Stomach (tissue), 8 donors: ENCODE measurements at regions not wholly inside any gene's neighbourhood (a gene's known extent, or its start where the extent isn't known, plus 50 kb on each side); places are given as distances from the start of the nearest gene placed in this dataset.

Experiments used
- DNase-seq, 2 donors: peaks; one replicate each; pipeline versions ENCODE4 v3.0.0 to v3.0.0-alpha.2; 2013 to 2019
- H3K27ac ChIP-seq, 5 donors: fragments of 200-600 bp in 4 of 5; sonication (generic) in 4 of 5; one replicate each; pipeline ENCODE4 v1.5.1; 2013 to 2019; ENCODE audit warnings: mild to moderate bottlenecking in 1 of 5, moderate library complexity in 1 of 5
- H3K27me3 ChIP-seq, 3 donors: fragments of 200-600 bp; sonication (generic); one replicate each; pipeline ENCODE4 v1.5.1; 2017 to 2019; ENCODE audit warnings: mixed run types in 1 of 3
- H3K36me3 ChIP-seq, 4 donors: fragments of 200-600 bp; sonication (generic); 1 replicate in 3 of 4; 2 replicates in 1 of 4; pipeline ENCODE4 v1.5.1; 2016 to 2019
- H3K4me1 ChIP-seq, 4 donors: fragments of 200-600 bp; sonication (generic); one replicate each; pipeline ENCODE4 v1.5.1; 2016 to 2019
- H3K4me3 ChIP-seq, 4 donors: fragments of 200-600 bp; sonication (generic) in 3 of 4; one replicate each; pipeline ENCODE4 v1.5.1; 2016 to 2019; ENCODE audit warnings: mild to moderate bottlenecking in 1 of 4
- H3K9me3 ChIP-seq, 4 donors: fragments of 200-600 bp; sonication (generic); one replicate each; pipeline ENCODE4 v1.5.1; 2016 to 2019
- EP300 ChIP-seq: sonication (generic); formaldehyde crosslinking; IDR thresholded peaks from one replicate; pipeline ENCODE4 v1.6.1; 2017; ENCODE audit warnings: antibody characterized with exemption
- POLR2A ChIP-seq, 4 donors: fragments of 450-650 bp; IDR thresholded peaks; one replicate each; pipeline ENCODE4 v1.6.1; 2016; ENCODE audit warnings: antibody characterized with exemption in 4 of 4, control low read depth in 2 of 4, mild to moderate bottlenecking in 1 of 4, moderate library complexity in 1 of 4
- POLR2AphosphoS5 ChIP-seq, 3 donors: sonication (generic); formaldehyde crosslinking; IDR thresholded peaks; one replicate each; pipeline ENCODE4 v1.6.1; 2016; ENCODE audit warnings: antibody characterized with exemption in 3 of 3
- WGBS, 5 donors: extraction: QIAGEN DNeasy Blood & Tissue Kit in 3 of 5; methylation state at CpG; one replicate each; pipeline versions ENCODE4 v1.1.5 to v1.1.7; 2013 to 2018; 5-methylcytosine and 5-hydroxymethylcytosine counted together
- intact Hi-C: fragments of 100-400 bp; cut with DNase I; formaldehyde crosslinking; loops from one replicate; pipeline ENCODE4 v1.15.1; 2023; ENCODE audit warnings: low total_unique reads
- TF ChIP-seq, protein P1 (sequence below), 7 experiments: fragments of 450-650 bp in 4 of 7; fragments of 200-600 bp in 3 of 7; sonication (generic) in 3 of 7; IDR thresholded peaks; one replicate each; pipeline ENCODE4 v1.5.1; 2016 to 2019; ENCODE audit warnings: antibody characterized with exemption in 7 of 7, control low read depth in 2 of 7, mild to moderate bottlenecking in 1 of 7
- donor health status: healthy with polysubstance abuse.
- donor health status: Bipolar disorder and iron deficiency.
- donor health status: healthy.

DNA sequence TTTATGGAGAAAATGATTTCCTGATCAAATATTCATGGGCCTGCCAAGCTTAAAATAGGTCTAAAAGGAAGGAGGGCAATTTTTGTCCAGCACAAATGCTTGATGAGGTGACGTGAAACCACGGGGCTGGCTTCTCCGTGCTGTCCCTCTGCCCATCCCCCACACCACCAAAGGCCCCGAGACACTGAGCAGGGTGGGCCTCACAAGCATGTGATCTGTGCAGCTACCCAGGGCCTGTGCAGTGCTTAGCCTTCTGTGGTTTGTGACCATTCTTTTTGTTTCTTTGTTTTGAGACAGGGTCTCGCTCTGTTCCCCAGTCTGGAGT lies 94.8 kb upstream of the RTL6 start:
- peaks cover 0 to 8% (median 2%) of the 10 kb centered on the region in 4 donors for H3K4me1 ChIP-seq
- H3K9me3 ChIP-seq: peaks cover 0 to 7% (median 6%) of the 10 kb centered on the region in 4 donors
- peaks cover 0 to 81% (median 33%) of the 10 kb centered on the region in 3 donors for H3K27me3 ChIP-seq
- TF ChIP-seq POLR2AphosphoS5 (IDR thresholded peaks at IDR 0.05) (no peak), POLR2A (IDR thresholded peaks at IDR 0.05) (no peak), EP300 (no peak)
- TF ChIP-seq, protein P1, sequence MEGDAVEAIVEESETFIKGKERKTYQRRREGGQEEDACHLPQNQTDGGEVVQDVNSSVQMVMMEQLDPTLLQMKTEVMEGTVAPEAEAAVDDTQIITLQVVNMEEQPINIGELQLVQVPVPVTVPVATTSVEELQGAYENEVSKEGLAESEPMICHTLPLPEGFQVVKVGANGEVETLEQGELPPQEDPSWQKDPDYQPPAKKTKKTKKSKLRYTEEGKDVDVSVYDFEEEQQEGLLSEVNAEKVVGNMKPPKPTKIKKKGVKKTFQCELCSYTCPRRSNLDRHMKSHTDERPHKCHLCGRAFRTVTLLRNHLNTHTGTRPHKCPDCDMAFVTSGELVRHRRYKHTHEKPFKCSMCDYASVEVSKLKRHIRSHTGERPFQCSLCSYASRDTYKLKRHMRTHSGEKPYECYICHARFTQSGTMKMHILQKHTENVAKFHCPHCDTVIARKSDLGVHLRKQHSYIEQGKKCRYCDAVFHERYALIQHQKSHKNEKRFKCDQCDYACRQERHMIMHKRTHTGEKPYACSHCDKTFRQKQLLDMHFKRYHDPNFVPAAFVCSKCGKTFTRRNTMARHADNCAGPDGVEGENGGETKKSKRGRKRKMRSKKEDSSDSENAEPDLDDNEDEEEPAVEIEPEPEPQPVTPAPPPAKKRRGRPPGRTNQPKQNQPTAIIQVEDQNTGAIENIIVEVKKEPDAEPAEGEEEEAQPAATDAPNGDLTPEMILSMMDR (IDR thresholded peaks at IDR 0.05): no peak
- no peaks in the 10 kb centered on the region for H3K36me3 ChIP-seq
- peak in 1 of 2 donors; percentile 37 for DNase-seq
- H3K27ac ChIP-seq: no peak overlapping the region
- intact Hi-C loops: no loop called here
- WGBS, 5 donors: 47 to 54% (median 50%) methylated on average over 5 of the region's 5 CpGs
- H3K4me3 ChIP-seq: no peak overlapping the region

DNA sequence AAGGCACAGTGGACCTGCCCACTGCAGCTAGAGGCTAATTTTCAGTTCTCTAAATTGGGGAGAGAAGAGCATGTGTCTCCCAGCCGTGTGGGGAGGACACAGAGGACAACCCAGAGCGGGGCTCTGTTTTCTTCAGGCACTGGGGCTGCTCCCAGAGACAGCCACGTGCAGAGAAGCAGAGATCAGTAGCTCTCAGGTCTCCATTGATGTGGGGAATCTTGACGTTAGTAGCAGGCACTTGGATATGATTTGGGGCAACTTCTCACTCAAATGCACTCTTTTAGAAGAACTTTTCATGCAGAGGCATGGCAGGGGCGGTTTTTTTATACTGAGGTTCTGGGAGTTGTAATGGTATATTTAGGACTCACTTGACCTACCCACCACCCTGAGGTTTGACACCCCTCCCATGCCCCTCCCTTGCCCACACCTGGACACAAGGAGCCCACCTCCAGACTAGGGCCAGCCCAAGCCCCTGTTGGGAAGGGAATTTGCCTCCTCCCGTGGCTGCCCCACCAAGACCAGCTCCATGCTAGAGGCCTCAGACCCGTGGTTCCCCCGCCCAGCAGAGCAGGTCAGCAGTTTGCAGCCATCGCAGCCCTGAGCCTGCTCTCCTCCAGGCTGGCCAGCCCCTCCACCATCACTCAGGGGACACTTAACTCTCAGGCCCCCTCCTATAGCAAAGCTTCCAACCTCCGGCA lies 94.2 kb upstream of the RTL6 start:
- H3K27ac ChIP-seq: no peak overlapping the region
- intact Hi-C loops: no loop called here
- TF ChIP-seq POLR2A (IDR thresholded peaks at IDR 0.05): no peak
- no peak for TF ChIP-seq POLR2AphosphoS5 (IDR thresholded peaks at IDR 0.05)
- TF ChIP-seq EP300: no peak
- TF ChIP-seq, protein P1 (IDR thresholded peaks at IDR 0.05): no peak

DNA sequence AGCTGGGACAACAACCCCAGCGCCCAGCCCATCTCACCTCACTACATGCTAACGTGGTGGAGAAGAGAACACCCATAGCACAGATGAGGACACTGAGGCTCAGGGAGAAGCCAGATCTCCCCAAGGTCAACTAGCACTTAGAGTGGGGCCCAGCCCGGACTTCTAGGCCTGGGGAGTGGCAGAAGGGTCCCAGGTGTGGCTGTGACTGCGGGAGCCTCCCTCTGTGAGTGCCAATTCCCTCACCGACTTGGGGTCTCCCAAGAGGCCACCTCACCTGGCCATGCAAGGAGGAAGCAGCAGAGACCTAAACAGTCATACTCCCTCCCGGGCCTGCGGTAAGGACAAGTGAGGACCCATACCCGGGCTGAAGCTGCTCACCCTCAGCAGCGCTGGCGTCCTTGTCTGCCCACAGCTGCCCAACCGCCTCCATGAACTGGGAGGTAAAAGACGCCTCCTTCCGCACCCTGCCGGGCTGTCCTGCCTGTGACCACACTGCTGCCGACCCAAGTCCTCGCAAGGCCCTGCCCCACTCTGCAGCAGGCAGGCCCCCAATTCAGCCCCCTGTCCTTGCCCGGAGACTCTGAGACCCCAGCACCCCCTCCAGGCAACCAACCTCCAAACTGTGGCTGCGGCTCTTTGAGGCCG lies 93.2 kb upstream of the RTL6 start:
- H3K27me3 ChIP-seq: peaks cover 0 to 81% (median 27%) of the 10 kb centered on the region in 3 donors
- H3K9me3 ChIP-seq: peaks cover 0 to 7% (median 6%) of the 10 kb centered on the region in 4 donors
- intact Hi-C loops: no loop called here
- H3K4me3 ChIP-seq: no peak overlapping the region
- H3K36me3 ChIP-seq: no peaks in the 10 kb centered on the region
- no peak for DNase-seq
- 82 to 93% (median 90%) methylated on average over 7 to 19 of the region's 19 CpGs for WGBS, 5 donors
- TF ChIP-seq POLR2AphosphoS5 (IDR thresholded peaks at IDR 0.05) (no peak), POLR2A (IDR thresholded peaks at IDR 0.05) (no peak), EP300 (no peak)
- TF ChIP-seq, protein P1 (IDR thresholded peaks at IDR 0.05): no peak
- peaks cover 0 to 18% (median 11%) of the 10 kb centered on the region in 4 donors for H3K4me1 ChIP-seq
- no peak overlapping the region for H3K27ac ChIP-seq

More for the DNA sequence above, 94.2 kb upstream of the RTL6 start:
- Histone ChIP-seq H3K4me3 (no peak overlapping the region), H3K9me3 (peaks cover 0 to 7% (median 6%) of the 10 kb centered on the region in 4 donors), H3K36me3 (no peaks in the 10 kb centered on the region), H3K4me1 (peaks cover 0 to 9% (median 2%) of the 10 kb centered on the region in 4 donors), H3K27me3 (peaks cover 0 to 81% (median 28%) of the 10 kb centered on the region in 3 donors)
- no peak for DNase-seq
- 60 to 75% (median 64%) methylated on average over 8 to 10 of the region's 10 CpGs for WGBS, 5 donors

DNA sequence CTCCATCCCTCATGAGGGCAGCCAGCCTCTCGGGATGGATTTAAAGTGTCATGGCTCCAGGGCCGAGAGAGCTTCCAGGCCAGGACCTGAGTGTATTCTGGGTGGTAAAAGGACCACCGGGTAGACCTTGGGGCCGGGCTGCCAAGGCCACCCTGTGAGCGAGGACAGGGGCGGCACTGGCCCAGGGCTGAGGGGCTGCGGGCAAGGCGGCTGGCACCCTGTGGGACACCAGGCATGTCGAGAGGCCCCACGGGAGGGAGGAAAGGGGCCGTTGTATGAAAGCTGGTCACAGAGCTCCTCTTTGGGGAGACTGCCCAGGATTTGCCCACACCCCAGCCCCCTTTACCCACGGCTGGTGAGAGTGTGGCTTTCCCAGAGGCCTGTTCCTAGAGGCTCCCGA lies 92.3 kb upstream of the RTL6 start:
- H3K4me1 ChIP-seq: peaks cover 0 to 14% (median 11%) of the 10 kb centered on the region in 4 donors
- H3K36me3 ChIP-seq: no peaks in the 10 kb centered on the region
- no peak overlapping the region for H3K27ac ChIP-seq
- peaks cover 0 to 81% (median 30%) of the 10 kb centered on the region in 3 donors for H3K27me3 ChIP-seq
- no peak for TF ChIP-seq POLR2A (IDR thresholded peaks at IDR 0.05)
- TF ChIP-seq EP300: no peak
- TF ChIP-seq POLR2AphosphoS5 (IDR thresholded peaks at IDR 0.05): no peak
- TF ChIP-seq, protein P1 (IDR thresholded peaks at IDR 0.05): no peak
- H3K4me3 ChIP-seq: no peak overlapping the region
- WGBS, 5 donors: 78 to 93% (median 88%) methylated on average over 9 to 13 of the region's 13 CpGs
- peaks cover 0 to 7% (median 6%) of the 10 kb centered on the region in 4 donors for H3K9me3 ChIP-seq
- DNase-seq: no peak
- intact Hi-C loops: no loop called here
